ENCODE measurements at regions not wholly inside any gene's neighbourhood (a gene's known extent, or its start where the extent isn't known, plus 50 kb on each side); places are given as distances from the start of the nearest gene placed in this dataset.

DNA sequence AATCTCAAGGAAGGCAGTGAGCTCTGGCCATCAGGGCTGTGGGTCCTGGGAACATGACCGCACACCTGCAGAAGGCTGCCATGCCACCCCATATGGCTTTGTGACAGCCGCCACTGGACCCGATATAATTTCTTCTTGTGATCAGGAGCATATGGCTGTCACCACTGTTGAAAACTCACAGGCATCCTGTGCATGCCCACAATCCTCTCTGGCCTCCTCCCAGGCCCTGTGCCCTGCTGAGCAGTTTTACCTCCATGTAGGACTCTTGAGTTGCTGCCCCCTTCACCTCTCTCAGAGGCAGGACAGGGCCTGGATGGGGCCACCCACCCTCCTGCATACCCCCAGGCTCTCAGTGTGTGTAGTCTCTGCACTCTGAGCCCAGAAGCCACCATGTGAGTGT lies 391.9 kb upstream of the AKR1E2 start:
- Histone ChIP-seq H3K9me1 (ENCODE audit: control insufficient read depth, insufficient read depth, low read length) (no peaks in the 10 kb centered on the region), H3K4me2 (ENCODE audit: insufficient read depth, low read length) (no peak overlapping the region), H3K4me1 (replicated peaks in 1 of 2; ENCODE audit: control insufficient read depth in 2 of 2, insufficient read depth in 2 of 2, low read length in 2 of 2) (no peaks in the 10 kb centered on the region), H3K27ac (ENCODE audit: extremely low read depth, low read depth, low read length) (no peak overlapping the region), H4K20me1 (replicated peaks; ENCODE audit: control insufficient read depth, insufficient read depth, low read length) (no peaks in the 10 kb centered on the region), H3K9ac (ENCODE audit: insufficient read depth in 1 of 2, low read depth in 2 of 2, low read length in 2 of 2) (no peak overlapping the region), H3K79me2 (ENCODE audit: control insufficient read depth, insufficient read depth, low read length) (no peaks in the 10 kb centered on the region), H3K27me3 (ENCODE audit: control insufficient read depth in 2 of 2, insufficient read depth in 2 of 2, low read length in 2 of 2) (no peaks in the 10 kb centered on the region; a peak in 2 of 5 replicates), H3K36me3 (ENCODE audit: control insufficient read depth, insufficient read depth, low read length) (no peaks in the 10 kb centered on the region), H3K9me3 (replicated peaks; ENCODE audit: control insufficient read depth, insufficient read depth, low read depth, low read length) (no peaks in the 10 kb centered on the region), H2AFZ (ENCODE audit: low read depth, low read length) (no peak overlapping the region), H3K4me3 (no peak overlapping the region)
- no peak for FAIRE-seq
- in situ Hi-C loops (cut with MboI): no loop called here
- 0% methylated on average over 3 of the region's 3 CpGs for WGBS (ENCODE audit: insufficient coverage, low coverage, missing lambda C conversion rate)
- no peak for ATAC-seq
- intact Hi-C loops (cut with micrococcal nuclease): no loop called here
- BruUV-seq (replicated peaks): no TSS peak
- CTCF ChIA-PET (ENCODE audit: low intra/inter-chr PET ratio): no interaction called here
- no peak for TF ChIP-seq KDM2B (CRISPR knock-in tag; IDR thresholded peaks at IDR 0.05)
- TF ChIP-seq ZNF232 (CRISPR knock-in tag; IDR thresholded peaks at IDR 0.05): no peak
- TF ChIP-seq, protein P1, sequence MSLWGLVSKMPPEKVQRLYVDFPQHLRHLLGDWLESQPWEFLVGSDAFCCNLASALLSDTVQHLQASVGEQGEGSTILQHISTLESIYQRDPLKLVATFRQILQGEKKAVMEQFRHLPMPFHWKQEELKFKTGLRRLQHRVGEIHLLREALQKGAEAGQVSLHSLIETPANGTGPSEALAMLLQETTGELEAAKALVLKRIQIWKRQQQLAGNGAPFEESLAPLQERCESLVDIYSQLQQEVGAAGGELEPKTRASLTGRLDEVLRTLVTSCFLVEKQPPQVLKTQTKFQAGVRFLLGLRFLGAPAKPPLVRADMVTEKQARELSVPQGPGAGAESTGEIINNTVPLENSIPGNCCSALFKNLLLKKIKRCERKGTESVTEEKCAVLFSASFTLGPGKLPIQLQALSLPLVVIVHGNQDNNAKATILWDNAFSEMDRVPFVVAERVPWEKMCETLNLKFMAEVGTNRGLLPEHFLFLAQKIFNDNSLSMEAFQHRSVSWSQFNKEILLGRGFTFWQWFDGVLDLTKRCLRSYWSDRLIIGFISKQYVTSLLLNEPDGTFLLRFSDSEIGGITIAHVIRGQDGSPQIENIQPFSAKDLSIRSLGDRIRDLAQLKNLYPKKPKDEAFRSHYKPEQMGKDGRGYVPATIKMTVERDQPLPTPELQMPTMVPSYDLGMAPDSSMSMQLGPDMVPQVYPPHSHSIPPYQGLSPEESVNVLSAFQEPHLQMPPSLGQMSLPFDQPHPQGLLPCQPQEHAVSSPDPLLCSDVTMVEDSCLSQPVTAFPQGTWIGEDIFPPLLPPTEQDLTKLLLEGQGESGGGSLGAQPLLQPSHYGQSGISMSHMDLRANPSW (CRISPR knock-in tag; IDR thresholded peaks at IDR 0.05): no peak
- TF ChIP-seq KAT8 (IDR thresholded peaks at IDR 0.05; ENCODE audit: low read depth): no peak
- TF ChIP-seq NCOR1 (IDR thresholded peaks at IDR 0.05): no peak
- no peak for TF ChIP-seq ZNF24 (IDR thresholded peaks at IDR 0.05)
- TF ChIP-seq ZNF274 (IDR thresholded peaks at IDR 0.05; ENCODE audit: borderline replicate concordance, low read depth, low read length): no peak
- no peak for TF ChIP-seq COPS2 (conservative IDR thresholded peaks at IDR 0.05)
- TF ChIP-seq BCL6 (CRISPR knock-in tag; IDR thresholded peaks at IDR 0.05): no peak
- no peak for TF ChIP-seq KLF6 (CRISPR knock-in tag; IDR thresholded peaks at IDR 0.05; ENCODE audit: borderline replicate concordance)
- no peak for TF ChIP-seq HLTF (IDR thresholded peaks at IDR 0.05)
- no peak for TF ChIP-seq RFX1 (IDR thresholded peaks at IDR 0.05)
- TF ChIP-seq RAD51 (IDR thresholded peaks at IDR 0.05; ENCODE audit: borderline replicate concordance, low read depth): no peak
- no peak for TF ChIP-seq ZEB2 (IDR thresholded peaks at IDR 0.05)
- DNase-seq (ENCODE audit: extremely low read depth in 1 of 4, low spot score in 3 of 4): no peak
- POLR2A ChIA-PET: no interaction called here

All from K562 (cell line).